NCI-H1092 treated with DMSO at 0.1 percent for 48 hours (cell line): ENCODE measurements at regions not wholly inside any gene's neighbourhood (a gene's known extent, or its start where the extent isn't known, plus 50 kb on each side); places are given as distances from the start of the nearest gene placed in this dataset.

ENCODE experiments used
- DNase-seq: peaks from one replicate; lab custom pipeline; 2025; lab: John Stamatoyannopoulos, UW

- DNase-seq = no peak
These were observed 111.4 kb upstream of the C1QTNF9B start for GRCh38 chr13:24008679-24009078.

GRCh38 chr13:24011266-24011665 lies 114.0 kb upstream of the C1QTNF9B start:
- no peak for DNase-seq

- no peak for DNase-seq
These were observed 115.3 kb upstream of the C1QTNF9B start for GRCh38 chr13:24012648-24013047.

GRCh38 chr13:24013189-24013588 lies 115.9 kb upstream of the C1QTNF9B start:
- no peak for DNase-seq

DNA sequence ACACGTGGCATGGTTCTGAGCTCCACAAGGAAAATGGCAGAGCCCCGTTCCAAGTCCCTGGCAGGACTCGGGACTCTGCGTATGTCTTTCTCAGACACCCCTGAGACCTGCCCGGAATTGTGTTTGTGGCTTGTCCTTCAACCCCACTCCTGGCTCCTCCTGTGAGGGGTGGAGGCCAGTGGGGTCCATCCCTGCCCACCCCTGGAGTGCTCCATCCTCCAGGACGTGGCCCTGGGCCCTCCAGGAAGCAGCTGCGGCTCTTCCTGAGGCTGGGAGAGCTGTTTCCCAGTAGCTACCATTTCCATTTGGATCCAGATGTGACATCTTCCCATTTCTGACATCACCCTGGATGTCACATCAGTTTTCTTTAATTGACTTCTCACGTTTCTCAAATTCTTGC lies 118.7 kb upstream of the C1QTNF9B start:
- no peak for DNase-seq

- no peak for DNase-seq
These were observed 125.3 kb upstream of the C1QTNF9B start for GRCh38 chr13:24022568-24022967.

- no peak for DNase-seq
These were observed 125.8 kb upstream of the C1QTNF9B start for GRCh38 chr13:24023073-24023472.

DNA sequence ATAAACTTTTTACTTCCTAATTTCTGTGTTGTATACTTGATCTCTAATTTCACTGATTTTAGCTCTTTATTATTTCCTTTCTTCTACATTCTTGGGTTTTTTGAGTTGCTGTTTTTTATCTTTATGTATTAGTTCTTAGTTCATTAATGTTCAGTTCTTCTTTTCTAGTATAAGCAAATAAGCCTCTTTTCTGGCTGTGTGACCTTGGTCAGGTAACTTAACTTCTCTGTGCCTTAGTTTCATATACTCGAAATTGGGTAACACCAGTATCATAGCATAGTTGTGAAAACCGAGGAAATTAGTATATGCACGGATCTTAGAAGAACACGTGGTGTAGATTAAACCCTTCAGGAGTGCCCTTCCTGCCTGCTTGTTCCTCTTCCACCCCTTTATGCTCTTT lies 130.2 kb upstream of the C1QTNF9B start:
- no peak for DNase-seq

DNA sequence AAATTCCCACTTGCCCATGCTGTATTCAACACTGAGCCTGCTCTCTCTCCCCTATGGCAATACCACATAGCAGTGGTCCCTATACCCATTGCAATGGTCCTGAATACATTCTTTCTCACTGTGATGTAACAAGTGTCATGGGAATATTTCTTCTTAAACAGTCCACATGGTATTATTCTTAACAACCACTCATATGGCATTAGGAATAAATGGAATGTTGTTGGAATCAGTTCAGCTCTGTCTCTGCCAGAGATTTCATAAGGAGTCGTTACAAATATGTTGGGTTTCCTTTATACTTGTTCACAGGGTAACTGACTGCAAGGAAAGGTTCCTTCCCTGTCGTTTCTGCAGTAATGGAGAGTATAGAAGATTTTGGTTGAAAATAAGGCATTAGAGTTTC lies 128.3 kb upstream of the SPATA13 start:
- DNase-seq = no peak

GRCh38 chr13:24032674-24033073 lies 127.8 kb upstream of the SPATA13 start:
- no peak for DNase-seq

DNA sequence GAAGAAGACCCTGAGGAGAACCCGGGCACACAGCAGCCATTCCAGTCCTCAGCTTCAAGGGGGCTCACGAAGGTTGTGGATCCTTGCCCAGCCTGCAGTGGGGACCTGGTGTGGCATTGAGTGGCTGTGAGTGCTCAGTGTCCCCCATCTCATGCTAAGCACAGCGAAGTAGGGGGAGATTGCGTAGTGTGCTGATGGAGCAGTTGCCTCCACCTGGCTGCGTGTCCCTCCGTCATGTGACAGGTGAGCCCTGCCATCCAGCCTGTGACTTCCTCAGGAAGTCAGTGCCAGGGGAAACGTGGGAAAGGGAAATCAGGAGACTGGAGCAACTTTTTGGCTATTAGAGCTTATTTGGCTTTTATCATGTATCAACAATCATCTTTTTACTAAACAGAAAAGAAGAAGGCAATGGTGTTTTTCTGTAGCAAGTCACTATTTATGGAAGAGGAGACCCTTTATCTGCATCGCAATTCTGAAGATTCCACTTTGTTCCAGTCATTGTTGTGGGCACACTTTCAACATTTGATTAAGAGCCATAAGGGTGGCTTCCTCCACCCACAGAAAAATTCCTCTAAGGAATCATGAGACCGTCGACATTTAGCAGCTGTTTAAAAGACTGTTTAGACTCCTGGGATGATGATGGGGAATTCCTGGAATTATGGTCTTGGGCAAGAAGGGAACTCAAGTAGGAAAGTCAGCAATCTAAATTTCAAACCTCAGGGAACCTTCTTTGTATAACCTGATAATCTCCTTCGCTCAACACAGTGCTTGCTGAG lies 126.8 kb upstream of the SPATA13 start:
- DNase-seq = no peak

- DNase-seq = no peak
These were observed 125.1 kb upstream of the SPATA13 start for GRCh38 chr13:24035411-24035810.

- no peak for DNase-seq
These were observed 124.4 kb upstream of the SPATA13 start for GRCh38 chr13:24036115-24036514.

- DNase-seq = no peak
These were observed 122.1 kb upstream of the SPATA13 start for GRCh38 chr13:24038405-24038804.

DNA sequence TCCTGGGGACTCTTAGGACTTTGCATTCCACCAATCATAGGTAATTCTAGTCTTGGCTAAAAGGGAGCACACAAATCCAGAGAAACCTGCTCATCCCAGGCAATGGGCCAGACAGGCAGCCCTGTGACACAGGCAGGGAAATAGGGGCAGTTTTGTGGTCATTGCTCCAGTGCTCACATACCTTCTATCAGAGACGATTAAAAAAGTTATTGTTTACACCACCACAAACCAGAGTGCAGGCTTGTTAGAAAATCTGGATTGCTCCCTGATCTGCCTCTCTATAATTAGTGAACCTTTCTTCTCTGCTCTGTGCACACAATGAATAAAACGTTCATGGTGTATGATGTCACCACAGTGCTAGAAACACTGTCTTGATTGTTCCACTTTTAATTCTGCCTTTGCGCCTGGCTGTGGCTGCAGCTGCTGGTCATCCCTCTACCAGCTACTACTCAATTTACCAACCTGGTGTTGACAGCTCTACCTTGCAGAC lies 121.6 kb upstream of the SPATA13 start:
- DNase-seq = no peak

DNA sequence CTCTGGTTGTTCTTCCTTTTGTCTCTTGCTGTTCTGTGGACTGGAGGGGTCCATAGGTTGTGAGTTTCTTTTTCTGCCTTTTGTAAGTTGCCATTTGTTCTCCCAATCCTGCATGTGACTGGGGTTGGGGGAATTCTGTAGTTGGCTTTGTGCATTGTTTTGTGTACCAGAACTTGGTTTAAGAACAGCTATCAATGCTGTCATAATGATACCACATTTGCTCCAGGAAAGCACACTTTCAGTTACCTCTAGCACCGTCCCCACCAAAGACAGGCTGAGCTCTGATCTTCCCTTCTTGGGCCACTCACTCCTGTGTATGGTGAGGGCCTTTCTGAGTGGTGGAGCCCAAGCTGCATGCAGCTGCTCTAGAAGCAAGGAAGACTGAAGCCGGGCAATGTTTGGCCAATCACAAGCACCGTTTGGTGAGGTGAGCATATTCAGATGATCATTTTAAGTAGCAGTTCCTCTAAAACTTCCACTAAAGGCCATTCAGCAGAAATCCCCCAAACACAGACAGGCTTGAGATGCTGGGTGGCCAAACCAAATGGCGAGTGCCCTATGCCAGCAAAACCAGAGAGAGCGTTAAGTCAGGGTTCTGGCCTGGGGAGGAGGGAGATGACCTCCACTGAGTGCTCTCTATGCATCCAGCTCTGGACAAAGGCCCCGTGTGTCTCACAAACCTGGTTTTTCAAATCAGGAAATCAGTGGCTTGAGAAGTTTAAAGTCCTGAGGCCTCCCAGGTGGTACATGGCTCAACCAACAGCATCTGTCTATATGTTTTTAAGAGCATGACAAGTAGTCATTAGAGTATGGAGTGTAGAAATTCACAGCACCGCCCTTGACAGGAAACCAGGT lies 120.7 kb upstream of the SPATA13 start:
- DNase-seq = no peak

- no peak for DNase-seq
These were observed 119.7 kb upstream of the SPATA13 start for GRCh38 chr13:24040835-24041234.

- DNase-seq = no peak
These were observed 118.8 kb upstream of the SPATA13 start for GRCh38 chr13:24041651-24042225.

GRCh38 chr13:24042710-24043440 lies 117.6 kb upstream of the SPATA13 start:
- no peak for DNase-seq

GRCh38 chr13:24043590-24044350 lies 116.8 kb upstream of the SPATA13 start:
- no peak for DNase-seq

GRCh38 chr13:24045597-24045996 lies 114.9 kb upstream of the SPATA13 start:
- DNase-seq = no peak
